SK-N-SH treated with all-trans-retinoic acid at 6 μM for 48 hours (cell line): ENCODE measurements at regions not wholly inside any gene's neighbourhood (a gene's known extent, or its start where the extent isn't known, plus 50 kb on each side); places are given as distances from the start of the nearest gene placed in this dataset.

Experiments used
- RARB ChIP-seq: fragments of 250-450 bp; sonication (Bioruptor Pico); IDR thresholded peaks from 2 replicates; pipeline ENCODE4 v1.8.0; 2021; ENCODE audit warnings: mild to moderate bottlenecking, moderate library complexity
- ZFP3 ChIP-seq: fragments of 250-450 bp; sonication (Bioruptor Pico); IDR thresholded peaks from 2 replicates; pipeline ENCODE4 v1.5.0; 2020; ENCODE audit warnings: mild to moderate bottlenecking, moderate library complexity
- TF ChIP-seq, protein P1 (sequence below): fragments of 250-450 bp; sonication (Bioruptor Pico); IDR thresholded peaks from 2 replicates; pipeline ENCODE4 v1.8.0; 2021; ENCODE audit warnings: low read depth, mild to moderate bottlenecking, moderate library complexity, borderline replicate concordance
- TF ChIP-seq, protein P2 (sequence below): fragments of 250-450 bp; sonication (Bioruptor Pico); IDR thresholded peaks from 2 replicates; pipeline ENCODE4 v1.5.1; 2020; ENCODE audit warnings: low read depth, mild to moderate bottlenecking, moderate library complexity

DNA sequence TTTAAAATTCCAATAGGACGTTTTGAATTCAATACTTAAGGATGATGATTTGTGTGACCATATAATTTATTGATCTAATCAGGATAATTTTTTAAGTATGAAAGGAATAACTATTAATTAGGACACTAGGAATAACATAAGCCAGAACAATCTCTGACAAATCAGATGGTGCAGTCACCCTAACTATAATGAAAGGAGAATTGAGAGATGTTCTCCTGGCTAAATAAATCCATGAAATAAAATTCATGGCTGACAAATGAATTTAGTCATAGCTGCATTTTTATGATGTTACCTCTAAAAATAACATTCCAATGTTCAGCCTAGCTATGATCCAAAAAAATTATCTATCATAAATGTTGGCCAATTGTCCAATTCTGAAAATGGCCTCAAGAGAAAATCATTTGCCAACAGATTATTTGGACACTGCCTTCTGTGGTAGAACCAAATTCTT is 190.6 kb upstream of the NEIL3 start:
- TF ChIP-seq RARB (CRISPR knock-in tag), result no peak
- TF ChIP-seq, protein P1, sequence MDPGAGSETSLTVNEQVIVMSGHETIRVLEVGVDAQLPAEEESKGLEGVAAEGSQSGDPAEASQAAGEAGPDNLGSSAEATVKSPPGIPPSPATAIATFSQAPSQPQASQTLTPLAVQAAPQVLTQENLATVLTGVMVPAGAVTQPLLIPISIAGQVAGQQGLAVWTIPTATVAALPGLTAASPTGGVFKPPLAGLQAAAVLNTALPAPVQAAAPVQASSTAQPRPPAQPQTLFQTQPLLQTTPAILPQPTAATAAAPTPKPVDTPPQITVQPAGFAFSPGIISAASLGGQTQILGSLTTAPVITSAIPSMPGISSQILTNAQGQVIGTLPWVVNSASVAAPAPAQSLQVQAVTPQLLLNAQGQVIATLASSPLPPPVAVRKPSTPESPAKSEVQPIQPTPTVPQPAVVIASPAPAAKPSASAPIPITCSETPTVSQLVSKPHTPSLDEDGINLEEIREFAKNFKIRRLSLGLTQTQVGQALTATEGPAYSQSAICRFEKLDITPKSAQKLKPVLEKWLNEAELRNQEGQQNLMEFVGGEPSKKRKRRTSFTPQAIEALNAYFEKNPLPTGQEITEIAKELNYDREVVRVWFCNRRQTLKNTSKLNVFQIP, result peak; percentile 68; the same call in 1 of the 2 replicates
- no peak for TF ChIP-seq ZFP3
- TF ChIP-seq, protein P2, sequence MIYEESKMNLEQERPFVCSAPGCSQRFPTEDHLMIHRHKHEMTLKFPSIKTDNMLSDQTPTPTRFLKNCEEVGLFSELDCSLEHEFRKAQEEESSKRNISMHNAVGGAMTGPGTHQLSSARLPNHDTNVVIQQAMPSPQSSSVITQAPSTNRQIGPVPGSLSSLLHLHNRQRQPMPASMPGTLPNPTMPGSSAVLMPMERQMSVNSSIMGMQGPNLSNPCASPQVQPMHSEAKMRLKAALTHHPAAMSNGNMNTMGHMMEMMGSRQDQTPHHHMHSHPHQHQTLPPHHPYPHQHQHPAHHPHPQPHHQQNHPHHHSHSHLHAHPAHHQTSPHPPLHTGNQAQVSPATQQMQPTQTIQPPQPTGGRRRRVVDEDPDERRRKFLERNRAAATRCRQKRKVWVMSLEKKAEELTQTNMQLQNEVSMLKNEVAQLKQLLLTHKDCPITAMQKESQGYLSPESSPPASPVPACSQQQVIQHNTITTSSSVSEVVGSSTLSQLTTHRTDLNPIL (CRISPR knock-in tag), result peak; percentile 74; the same call in 1 of the 2 replicates
